Liver (tissue), 8 donors: ENCODE measurements at regions not wholly inside any gene's neighbourhood (a gene's known extent, or its start where the extent isn't known, plus 50 kb on each side); places are given as distances from the start of the nearest gene placed in this dataset.

Experiments used
- DNase-seq: peaks from one replicate; pipeline ENCODE4 v3.0.0-alpha.2; 2017; ENCODE audit warnings: low spot score
- H3K27ac ChIP-seq, 2 donors: one replicate each; pipeline ENCODE4 v1.7.0; 2013; ENCODE audit warnings: inconsistent platforms in 2 of 2, low read length in 2 of 2, control low read depth in 1 of 2, low read depth in 1 of 2, mild to moderate bottlenecking in 1 of 2
- H3K27me3 ChIP-seq, 4 donors: one replicate each; pipeline versions ENCODE4 v1.6.1 to v1.7.0; 2013; ENCODE audit warnings: low read length in 3 of 4, inconsistent platforms in 1 of 4, mild to moderate bottlenecking in 1 of 4, moderate library complexity in 1 of 4; ENCODE audit not compliant: control insufficient read depth in 4 of 4, insufficient read depth in 4 of 4
- H3K36me3 ChIP-seq, 4 donors: one replicate each; pipeline versions ENCODE4 v1.6.1 to v1.7.0; 2013; ENCODE audit warnings: low read length in 3 of 4, mild to moderate bottlenecking in 3 of 4, low read depth in 1 of 4, moderate library complexity in 1 of 4; ENCODE audit not compliant: control insufficient read depth in 4 of 4, insufficient read depth in 3 of 4
- H3K4me1 ChIP-seq, 4 donors: one replicate each; pipeline versions ENCODE4 v1.6.1 to v1.7.0; 2013; ENCODE audit warnings: low read length in 3 of 4, mild to moderate bottlenecking in 3 of 4, moderate library complexity in 1 of 4; ENCODE audit not compliant: control insufficient read depth in 4 of 4, insufficient read depth in 4 of 4
- H3K4me3 ChIP-seq, 3 donors: one replicate each; pipeline versions ENCODE4 v1.6.1 to v1.7.0; 2013; ENCODE audit warnings: low read length in 3 of 3, control low read depth in 1 of 3, low read depth in 1 of 3, mild to moderate bottlenecking in 1 of 3
- H3K9ac ChIP-seq, 2 donors: one replicate each; pipeline ENCODE4 v1.7.0; 2013; ENCODE audit warnings: low read length in 2 of 2, mild to moderate bottlenecking in 2 of 2, moderate library complexity in 2 of 2, control low read depth in 1 of 2, low read depth in 1 of 2
- H3K9me3 ChIP-seq, 4 donors: one replicate each; pipeline versions ENCODE4 v1.6.1 to v1.7.0; 2013; ENCODE audit warnings: low read length in 3 of 4; ENCODE audit not compliant: control insufficient read depth in 4 of 4
- ATF3 ChIP-seq: IDR thresholded peaks from 2 replicates; pipeline ENCODE4 v1.6.1; 2016; ENCODE audit warnings: antibody characterized with exemption
- CTCF ChIP-seq: fragments of 150-350 bp; IDR thresholded peaks from 2 replicates; pipeline ENCODE4 v1.5.1; 2017; ENCODE audit warnings: improper control_type of control experiment, low read depth, low read length; ENCODE audit not compliant: missing input control
- EGR1 ChIP-seq, 2 donors: IDR thresholded peaks; 2 replicates each; pipeline ENCODE4 v1.6.1; 2016 to 2018; ENCODE audit warnings: antibody characterized with exemption in 2 of 2, low read depth in 2 of 2
- FOXA1 ChIP-seq: IDR thresholded peaks from 2 replicates; pipeline ENCODE4 v1.6.1; 2016; ENCODE audit warnings: antibody characterized with exemption
- FOXA2 ChIP-seq: IDR thresholded peaks from 2 replicates; pipeline ENCODE4 v1.6.1; 2016; ENCODE audit warnings: antibody characterized with exemption
- GABPA ChIP-seq, 2 donors: IDR thresholded peaks in 1 of 2; conservative IDR thresholded peaks in 1 of 2; 2 replicates each; pipeline ENCODE4 v1.6.1; 2016; ENCODE audit warnings: antibody characterized with exemption in 2 of 2, mild to moderate bottlenecking in 1 of 2, moderate library complexity in 1 of 2
- HNF4A ChIP-seq, 2 donors: conservative IDR thresholded peaks; 2 replicates each; pipeline ENCODE4 v1.6.1; 2016; ENCODE audit warnings: antibody characterized with exemption in 2 of 2, mild to moderate bottlenecking in 2 of 2
- HNF4G ChIP-seq: IDR thresholded peaks from 2 replicates; pipeline ENCODE4 v1.6.1; 2016; ENCODE audit warnings: antibody characterized with exemption
- JUND ChIP-seq, 2 donors: IDR thresholded peaks; 2 replicates each; pipeline ENCODE4 v1.6.1; 2016; ENCODE audit warnings: antibody characterized with exemption in 2 of 2
- MAX ChIP-seq: IDR thresholded peaks from 2 replicates; pipeline ENCODE4 v1.6.1; 2016; ENCODE audit warnings: antibody characterized with exemption
- NR2F2 ChIP-seq: IDR thresholded peaks from 2 replicates; pipeline ENCODE4 v1.6.1; 2016; ENCODE audit warnings: antibody characterized with exemption
- RAD21 ChIP-seq, 2 donors: IDR thresholded peaks; 2 replicates each; pipeline ENCODE4 v1.6.1; 2016; ENCODE audit warnings: antibody characterized with exemption in 2 of 2, mild to moderate bottlenecking in 2 of 2
- REST ChIP-seq: IDR thresholded peaks from 2 replicates; pipeline ENCODE4 v1.6.1; 2016; ENCODE audit warnings: antibody characterized with exemption, mild to moderate bottlenecking
- RXRA ChIP-seq, 2 donors: IDR thresholded peaks; 2 replicates each; pipeline ENCODE4 v1.6.1; 2017 to 2018; ENCODE audit warnings: antibody characterized with exemption in 2 of 2, mild to moderate bottlenecking in 1 of 2
- SP1 ChIP-seq: IDR thresholded peaks from 2 replicates; pipeline ENCODE4 v1.6.1; 2018; ENCODE audit warnings: antibody characterized with exemption, mild to moderate bottlenecking
- TAF1 ChIP-seq: conservative IDR thresholded peaks from 2 replicates; pipeline ENCODE4 v1.6.1; 2016; ENCODE audit warnings: antibody characterized with exemption, mild to moderate bottlenecking
- YY1 ChIP-seq: IDR thresholded peaks from 2 replicates; pipeline ENCODE4 v1.6.1; 2016; ENCODE audit warnings: antibody characterized with exemption, mild to moderate bottlenecking
- ZBTB33 ChIP-seq: IDR thresholded peaks from 2 replicates; pipeline ENCODE4 v1.6.1; 2016; ENCODE audit warnings: antibody characterized with exemption
- WGBS: extraction: QIAGEN DNeasy Blood & Tissue Kit; methylation state at CpG from one replicate; pipeline ENCODE4 v1.1.7; 2013; 5-methylcytosine and 5-hydroxymethylcytosine counted together
- donor health status: healthy.
- donor health status: healthy.
- donor health status: healthy.
- donor health status: healthy.
- donor health status: healthy.

- Histone ChIP-seq H3K9ac (no peak overlapping the region), H3K27me3 (no peaks in the 10 kb centered on the region), H3K36me3 (no peaks in the 10 kb centered on the region), H3K4me1 (no peaks in the 10 kb centered on the region), H3K27ac (no peak overlapping the region), H3K4me3 (no peak overlapping the region), H3K9me3 (no peaks in the 10 kb centered on the region)
- no peak for DNase-seq
- no peak for TF ChIP-seq HNF4A (conservative IDR thresholded peaks at IDR 0.05)
- TF ChIP-seq MAX, result no peak
- no peak for TF ChIP-seq REST
- TF ChIP-seq EGR1 (IDR thresholded peaks at IDR 0.05; ENCODE audit: low read depth in 2 of 2), result no peak
- TF ChIP-seq RAD21 (IDR thresholded peaks at IDR 0.05), result no peak
- no peak for TF ChIP-seq HNF4G
- TF ChIP-seq YY1, result no peak
- TF ChIP-seq JUND (IDR thresholded peaks at IDR 0.05), result no peak
- TF ChIP-seq ZBTB33, result no peak
- TF ChIP-seq RXRA (IDR thresholded peaks at IDR 0.05), result no peak
- TF ChIP-seq SP1, result no peak
- TF ChIP-seq ATF3, result no peak
- TF ChIP-seq FOXA2, result no peak
- no peak for TF ChIP-seq TAF1
- TF ChIP-seq FOXA1, result no peak
- TF ChIP-seq NR2F2, result no peak
- no peak for TF ChIP-seq CTCF
- no peak for TF ChIP-seq GABPA (IDR thresholded peaks at IDR 0.05 in 1 of 2, conservative IDR thresholded peaks at IDR 0.05 in 1 of 2)
These were observed 279.4 kb upstream of the PDGFD start for GRCh38 chr11:104443387-104443786.

GRCh38 chr11:104442321-104442720 is 278.4 kb upstream of the PDGFD start:
- Histone ChIP-seq H3K27me3 (no peaks in the 10 kb centered on the region), H3K9me3 (no peaks in the 10 kb centered on the region), H3K9ac (no peak overlapping the region), H3K27ac (no peak overlapping the region), H3K4me3 (no peak overlapping the region), H3K36me3 (no peaks in the 10 kb centered on the region), H3K4me1 (no peaks in the 10 kb centered on the region)
- TF ChIP-seq JUND (IDR thresholded peaks at IDR 0.05), result no peak
- DNase-seq, result no peak
- WGBS, result 36% methylated on average over 1 of the region's 1 CpG
